OCI-LY7 (cell line): ENCODE measurements at regions not wholly inside any gene's neighbourhood (a gene's known extent, or its start where the extent isn't known, plus 50 kb on each side); places are given as distances from the start of the nearest gene placed in this dataset.

Experiments
- CTCF ChIP-seq: fragments of 200-600 bp; sonication (generic); conservative IDR thresholded peaks from 2 replicates; pipeline ENCODE4 v1.5.1; 2014; ENCODE audit warnings: mild to moderate bottlenecking, antibody characterized with exemption, low read length, moderate library complexity, mixed read lengths
- EZH2phosphoT487 ChIP-seq: fragments of 200-600 bp; sonication (generic); IDR thresholded peaks from 2 replicates; pipeline ENCODE4 v1.6.1; 2018; ENCODE audit warnings: low read depth, borderline replicate concordance, mild to moderate bottlenecking, mixed run types, antibody characterized with exemption, low read length, moderate library complexity, mixed read lengths

GRCh38 chr18:28650860-28651259 is 473.9 kb upstream of the CDH2 start:
- TF ChIP-seq CTCF (no peak), EZH2phosphoT487 (no peak)
